BE2C (cell line): ENCODE measurements at regions not wholly inside any gene's neighbourhood (a gene's known extent, or its start where the extent isn't known, plus 50 kb on each side); places are given as distances from the start of the nearest gene placed in this dataset.

Experiments
- DNase-seq: peaks from one replicate; pipeline ENCODE4 v3.0.0-alpha.2; 2020
- H3K27me3 ChIP-seq: fragments of 250-450 bp; sonication (Bioruptor Pico); 2 replicates; pipeline ENCODE4 v1.5.1; 2020; ENCODE audit warnings: mild to moderate bottlenecking
- H3K36me3 ChIP-seq: fragments of 250-450 bp; sonication (Bioruptor Pico); 2 replicates; pipeline ENCODE4 v1.5.1; 2020; ENCODE audit warnings: mild to moderate bottlenecking
- H3K4me1 ChIP-seq: fragments of 250-450 bp; sonication (Bioruptor Pico); 2 replicates; pipeline ENCODE4 v1.5.1; 2020
- H3K4me3 ChIP-seq: 2 replicates; pipeline ENCODE4 v1.5.1; 2011; ENCODE audit warnings: low read depth, low read length
- H3K9me3 ChIP-seq: fragments of 250-450 bp; sonication (Bioruptor Pico); 2 replicates; pipeline ENCODE4 v1.5.1; 2020
- TF ChIP-seq, protein P1 (sequence below): IDR thresholded peaks from 2 replicates; pipeline ENCODE4 v1.5.1; 2012; ENCODE audit warnings: mild to moderate bottlenecking, low read depth, low read length

GRCh38 chr18:39935598-39935997 is 2019.4 kb upstream of the PIK3C3 start:
- no peaks in the 10 kb centered on the region for H3K4me1 ChIP-seq
- no peak for DNase-seq
- H3K27me3 ChIP-seq, result no peaks in the 10 kb centered on the region
- H3K4me3 ChIP-seq, result no peak overlapping the region
- H3K36me3 ChIP-seq, result no peaks in the 10 kb centered on the region
- no peaks in the 10 kb centered on the region for H3K9me3 ChIP-seq
- TF ChIP-seq, protein P1, sequence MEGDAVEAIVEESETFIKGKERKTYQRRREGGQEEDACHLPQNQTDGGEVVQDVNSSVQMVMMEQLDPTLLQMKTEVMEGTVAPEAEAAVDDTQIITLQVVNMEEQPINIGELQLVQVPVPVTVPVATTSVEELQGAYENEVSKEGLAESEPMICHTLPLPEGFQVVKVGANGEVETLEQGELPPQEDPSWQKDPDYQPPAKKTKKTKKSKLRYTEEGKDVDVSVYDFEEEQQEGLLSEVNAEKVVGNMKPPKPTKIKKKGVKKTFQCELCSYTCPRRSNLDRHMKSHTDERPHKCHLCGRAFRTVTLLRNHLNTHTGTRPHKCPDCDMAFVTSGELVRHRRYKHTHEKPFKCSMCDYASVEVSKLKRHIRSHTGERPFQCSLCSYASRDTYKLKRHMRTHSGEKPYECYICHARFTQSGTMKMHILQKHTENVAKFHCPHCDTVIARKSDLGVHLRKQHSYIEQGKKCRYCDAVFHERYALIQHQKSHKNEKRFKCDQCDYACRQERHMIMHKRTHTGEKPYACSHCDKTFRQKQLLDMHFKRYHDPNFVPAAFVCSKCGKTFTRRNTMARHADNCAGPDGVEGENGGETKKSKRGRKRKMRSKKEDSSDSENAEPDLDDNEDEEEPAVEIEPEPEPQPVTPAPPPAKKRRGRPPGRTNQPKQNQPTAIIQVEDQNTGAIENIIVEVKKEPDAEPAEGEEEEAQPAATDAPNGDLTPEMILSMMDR, result no peak

- Histone ChIP-seq H3K36me3 (no peaks in the 10 kb centered on the region), H3K9me3 (no peaks in the 10 kb centered on the region), H3K4me1 (no peaks in the 10 kb centered on the region), H3K4me3 (no peak overlapping the region), H3K27me3 (no peaks in the 10 kb centered on the region)
- TF ChIP-seq, protein P1, result no peak
- DNase-seq, result no peak
These were observed 2036.2 kb upstream of the PIK3C3 start for GRCh38 chr18:39918847-39919246.

- Histone ChIP-seq H3K27me3 (no peaks in the 10 kb centered on the region), H3K4me3 (no peak overlapping the region), H3K9me3 (no peaks in the 10 kb centered on the region), H3K4me1 (no peaks in the 10 kb centered on the region), H3K36me3 (no peaks in the 10 kb centered on the region)
- TF ChIP-seq, protein P1, result no peak
- DNase-seq, result no peak
These were observed 2041.2 kb upstream of the PIK3C3 start for GRCh38 chr18:39913672-39914366.

GRCh38 chr18:39911716-39912115 is 2043.3 kb upstream of the PIK3C3 start:
- TF ChIP-seq, protein P1, result no peak
- H3K27me3 ChIP-seq, result no peaks in the 10 kb centered on the region
- DNase-seq, result no peak
- no peaks in the 10 kb centered on the region for H3K36me3 ChIP-seq
- H3K4me3 ChIP-seq, result no peak overlapping the region
- no peaks in the 10 kb centered on the region for H3K4me1 ChIP-seq
- H3K9me3 ChIP-seq, result no peaks in the 10 kb centered on the region

GRCh38 chr18:39909706-39910105 is 2045.3 kb upstream of the PIK3C3 start:
- Histone ChIP-seq H3K9me3 (no peaks in the 10 kb centered on the region), H3K4me1 (no peaks in the 10 kb centered on the region), H3K4me3 (no peak overlapping the region), H3K27me3 (no peaks in the 10 kb centered on the region), H3K36me3 (no peaks in the 10 kb centered on the region)
- TF ChIP-seq, protein P1, result no peak
- DNase-seq, result no peak

GRCh38 chr18:39886136-39886535 is 2068.9 kb upstream of the PIK3C3 start:
- no peaks in the 10 kb centered on the region for H3K27me3 ChIP-seq
- H3K4me1 ChIP-seq, result no peaks in the 10 kb centered on the region
- TF ChIP-seq, protein P1, result no peak
- no peaks in the 10 kb centered on the region for H3K36me3 ChIP-seq
- H3K9me3 ChIP-seq, result no peaks in the 10 kb centered on the region
- no peak overlapping the region for H3K4me3 ChIP-seq
- no peak for DNase-seq
